ENCODE measurements at regions not wholly inside any gene's neighbourhood (a gene's known extent, or its start where the extent isn't known, plus 50 kb on each side); places are given as distances from the start of the nearest gene placed in this dataset.

- Histone ChIP-seq H3K4me1 (ENCODE audit: insufficient read depth) (no peaks in the 10 kb centered on the region), H3K36me3 (ENCODE audit: insufficient read depth) (no peaks in the 10 kb centered on the region), H3K27ac (ENCODE audit: low read depth) (no peak overlapping the region), H3K4me3 (ENCODE audit: low read depth, low read length) (no peak overlapping the region)
- WGBS, result 66% methylated on average over 17 of the region's 17 CpGs
- no peak for DNase-seq (ENCODE audit: extremely low spot score)
These were observed 116.6 kb downstream of the DLL1 start for GRCh38 chr6:170174124-170174770.

- Histone ChIP-seq H3K4me3 (ENCODE audit: low read depth, low read length) (no peak overlapping the region), H3K36me3 (ENCODE audit: insufficient read depth) (no peaks in the 10 kb centered on the region), H3K4me1 (ENCODE audit: insufficient read depth) (no peaks in the 10 kb centered on the region), H3K27ac (ENCODE audit: low read depth) (no peak overlapping the region)
- WGBS, result 72% methylated on average over 5 of the region's 5 CpGs
- no peak for DNase-seq (ENCODE audit: extremely low spot score)
These were observed 117.5 kb downstream of the DLL1 start for GRCh38 chr6:170173335-170173881.

GRCh38 chr6:170172825-170173256 lies 118.0 kb downstream of the DLL1 start:
- no peak overlapping the region for H3K27ac ChIP-seq (ENCODE audit: low read depth)
- WGBS, result 95% methylated on average over 28 of the region's 28 CpGs

GRCh38 chr6:170172392-170172791 lies 118.5 kb downstream of the DLL1 start:
- Histone ChIP-seq H3K27ac (ENCODE audit: low read depth) (no peak overlapping the region), H3K4me1 (ENCODE audit: insufficient read depth) (no peaks in the 10 kb centered on the region), H3K4me3 (ENCODE audit: low read depth, low read length) (no peak overlapping the region), H3K36me3 (ENCODE audit: insufficient read depth) (no peaks in the 10 kb centered on the region)
- no peak for DNase-seq (ENCODE audit: extremely low spot score)
- 75% methylated on average over 5 of the region's 5 CpGs for WGBS

More at GRCh38 chr6:170172825-170173256, 118.0 kb downstream of the DLL1 start:
- H3K4me3 ChIP-seq (ENCODE audit: low read depth, low read length), result no peak overlapping the region
- H3K36me3 ChIP-seq (ENCODE audit: insufficient read depth), result no peaks in the 10 kb centered on the region
- no peaks in the 10 kb centered on the region for H3K4me1 ChIP-seq (ENCODE audit: insufficient read depth)
- no peak for DNase-seq (ENCODE audit: extremely low spot score)

- Histone ChIP-seq H3K4me3 (ENCODE audit: low read depth, low read length) (no peak overlapping the region), H3K4me1 (ENCODE audit: insufficient read depth) (no peaks in the 10 kb centered on the region), H3K36me3 (ENCODE audit: insufficient read depth) (no peaks in the 10 kb centered on the region), H3K27ac (ENCODE audit: low read depth) (no peak overlapping the region)
- WGBS, result 83% methylated on average over 19 of the region's 19 CpGs
- no peak for DNase-seq (ENCODE audit: extremely low spot score)
These were observed 123.2 kb downstream of the DLL1 start for GRCh38 chr6:170167657-170168159.

GRCh38 chr6:170166511-170167122 lies 124.3 kb downstream of the DLL1 start:
- Histone ChIP-seq H3K27ac (ENCODE audit: low read depth) (no peak overlapping the region), H3K4me3 (ENCODE audit: low read depth, low read length) (no peak overlapping the region), H3K36me3 (ENCODE audit: insufficient read depth) (no peaks in the 10 kb centered on the region), H3K4me1 (ENCODE audit: insufficient read depth) (no peaks in the 10 kb centered on the region)
- no peak for DNase-seq (ENCODE audit: extremely low spot score)
- WGBS, result 85% methylated on average over 31 of the region's 31 CpGs

- H3K4me1 ChIP-seq (ENCODE audit: insufficient read depth), result no peaks in the 10 kb centered on the region
- no peaks in the 10 kb centered on the region for H3K36me3 ChIP-seq (ENCODE audit: insufficient read depth)
- WGBS, result 74% methylated on average over 22 of the region's 22 CpGs
- H3K4me3 ChIP-seq (ENCODE audit: low read depth, low read length), result no peak overlapping the region
- DNase-seq (ENCODE audit: extremely low spot score), result no peak
- no peak overlapping the region for H3K27ac ChIP-seq (ENCODE audit: low read depth)
These were observed 125.3 kb downstream of the DLL1 start for GRCh38 chr6:170165471-170166117.

- Histone ChIP-seq H3K4me1 (ENCODE audit: insufficient read depth) (no peaks in the 10 kb centered on the region), H3K4me3 (ENCODE audit: low read depth, low read length) (no peak overlapping the region), H3K36me3 (ENCODE audit: insufficient read depth) (no peaks in the 10 kb centered on the region), H3K27ac (ENCODE audit: low read depth) (no peak overlapping the region)
- DNase-seq (ENCODE audit: extremely low spot score), result no peak
- 50% methylated on average over 11 of the region's 11 CpGs for whole genome bisulfite sequencing
These were observed 125.8 kb downstream of the DLL1 start for GRCh38 chr6:170165085-170165470.

GRCh38 chr6:170164271-170164900 lies 126.5 kb downstream of the DLL1 start:
- 87% methylated on average over 21 of the region's 21 CpGs for WGBS
- Histone ChIP-seq H3K27ac (ENCODE audit: low read depth) (no peak overlapping the region), H3K4me3 (ENCODE audit: low read depth, low read length) (no peak overlapping the region), H3K4me1 (ENCODE audit: insufficient read depth) (no peaks in the 10 kb centered on the region), H3K36me3 (ENCODE audit: insufficient read depth) (no peaks in the 10 kb centered on the region)
- DNase-seq (ENCODE audit: extremely low spot score), result no peak

- Histone ChIP-seq H3K36me3 (ENCODE audit: insufficient read depth) (no peaks in the 10 kb centered on the region), H3K4me3 (ENCODE audit: low read depth, low read length) (no peak overlapping the region), H3K4me1 (ENCODE audit: insufficient read depth) (no peaks in the 10 kb centered on the region), H3K27ac (ENCODE audit: low read depth) (no peak overlapping the region)
- 91% methylated on average over 27 of the region's 27 CpGs for WGBS
- DNase-seq (ENCODE audit: extremely low spot score), result no peak
These were observed 127.3 kb downstream of the DLL1 start for GRCh38 chr6:170163405-170164170.

GRCh38 chr6:170162775-170163404 lies 128.0 kb downstream of the DLL1 start:
- WGBS, result 81% methylated on average over 19 of the region's 19 CpGs
- Histone ChIP-seq H3K36me3 (ENCODE audit: insufficient read depth) (no peaks in the 10 kb centered on the region), H3K27ac (ENCODE audit: low read depth) (no peak overlapping the region), H3K4me3 (ENCODE audit: low read depth, low read length) (no peak overlapping the region), H3K4me1 (ENCODE audit: insufficient read depth) (no peaks in the 10 kb centered on the region)
- no peak for DNase-seq (ENCODE audit: extremely low spot score)

- no peak for DNase-seq (ENCODE audit: extremely low spot score)
- H3K4me3 ChIP-seq (ENCODE audit: low read depth, low read length), result no peak overlapping the region
- 95% methylated on average over 27 of the region's 27 CpGs for WGBS
- H3K36me3 ChIP-seq (ENCODE audit: insufficient read depth), result no peaks in the 10 kb centered on the region
- no peaks in the 10 kb centered on the region for H3K4me1 ChIP-seq (ENCODE audit: insufficient read depth)
- no peak overlapping the region for H3K27ac ChIP-seq (ENCODE audit: low read depth)
These were observed 128.7 kb downstream of the DLL1 start for GRCh38 chr6:170162011-170162774.

Data from urinary bladder (tissue), 3 donors.